ENCODE measurements at regions not wholly inside any gene's neighbourhood (a gene's known extent, or its start where the extent isn't known, plus 50 kb on each side); places are given as distances from the start of the nearest gene placed in this dataset.

DNA sequence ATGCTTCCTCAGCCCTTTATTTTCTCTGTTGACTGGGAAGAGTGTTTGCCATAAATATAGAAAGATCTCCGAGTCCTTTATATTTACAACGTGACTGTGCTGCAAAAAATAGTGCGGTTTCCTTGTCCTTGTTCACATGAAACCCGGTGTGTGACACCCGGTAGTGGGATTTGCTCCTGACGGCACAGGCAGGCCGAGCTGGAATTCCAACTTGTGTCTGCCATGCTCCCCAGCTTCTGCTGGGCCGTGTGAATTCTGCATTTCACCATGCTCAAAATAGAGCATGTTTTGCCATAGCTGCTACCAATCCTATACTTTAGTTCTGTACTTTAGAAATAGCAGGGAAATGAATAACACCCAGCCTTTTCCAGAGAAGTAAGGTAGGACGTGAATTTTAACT, 60.3 kb upstream of the PDE10A start:
- TF ChIP-seq, protein P1, sequence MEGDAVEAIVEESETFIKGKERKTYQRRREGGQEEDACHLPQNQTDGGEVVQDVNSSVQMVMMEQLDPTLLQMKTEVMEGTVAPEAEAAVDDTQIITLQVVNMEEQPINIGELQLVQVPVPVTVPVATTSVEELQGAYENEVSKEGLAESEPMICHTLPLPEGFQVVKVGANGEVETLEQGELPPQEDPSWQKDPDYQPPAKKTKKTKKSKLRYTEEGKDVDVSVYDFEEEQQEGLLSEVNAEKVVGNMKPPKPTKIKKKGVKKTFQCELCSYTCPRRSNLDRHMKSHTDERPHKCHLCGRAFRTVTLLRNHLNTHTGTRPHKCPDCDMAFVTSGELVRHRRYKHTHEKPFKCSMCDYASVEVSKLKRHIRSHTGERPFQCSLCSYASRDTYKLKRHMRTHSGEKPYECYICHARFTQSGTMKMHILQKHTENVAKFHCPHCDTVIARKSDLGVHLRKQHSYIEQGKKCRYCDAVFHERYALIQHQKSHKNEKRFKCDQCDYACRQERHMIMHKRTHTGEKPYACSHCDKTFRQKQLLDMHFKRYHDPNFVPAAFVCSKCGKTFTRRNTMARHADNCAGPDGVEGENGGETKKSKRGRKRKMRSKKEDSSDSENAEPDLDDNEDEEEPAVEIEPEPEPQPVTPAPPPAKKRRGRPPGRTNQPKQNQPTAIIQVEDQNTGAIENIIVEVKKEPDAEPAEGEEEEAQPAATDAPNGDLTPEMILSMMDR (conservative IDR thresholded peaks at IDR 0.05; ENCODE audit: low read length) = no peak
- DNase-seq (ENCODE audit: low read depth) = no peak

DNA sequence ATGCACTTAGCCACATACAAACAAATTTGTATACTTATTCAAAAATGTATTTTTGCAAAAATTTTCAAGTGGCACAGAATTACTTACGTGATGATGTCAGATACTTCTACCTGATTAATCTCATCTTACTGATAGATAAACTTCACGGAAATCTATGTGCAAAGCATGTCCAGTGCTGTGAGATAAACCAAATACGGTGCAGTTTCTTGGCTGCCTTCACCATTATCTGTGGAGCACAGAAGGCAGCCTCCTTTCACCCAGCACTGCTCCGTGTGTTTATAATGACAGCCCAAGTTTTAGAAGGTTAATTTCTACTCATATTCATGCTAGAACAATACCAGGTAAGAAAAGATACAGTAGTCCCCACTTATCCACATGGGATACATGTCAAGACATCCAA, 59.0 kb upstream of the PDE10A start:
- DNase-seq (ENCODE audit: low read depth) = no peak
- TF ChIP-seq, protein P1 (conservative IDR thresholded peaks at IDR 0.05; ENCODE audit: low read length) = no peak
- no peak overlapping the region for H3K4me3 ChIP-seq (ENCODE audit: low read length)

More for the DNA sequence above, 60.3 kb upstream of the PDE10A start:
- H3K4me3 ChIP-seq (ENCODE audit: low read length) = no peak overlapping the region

DNA sequence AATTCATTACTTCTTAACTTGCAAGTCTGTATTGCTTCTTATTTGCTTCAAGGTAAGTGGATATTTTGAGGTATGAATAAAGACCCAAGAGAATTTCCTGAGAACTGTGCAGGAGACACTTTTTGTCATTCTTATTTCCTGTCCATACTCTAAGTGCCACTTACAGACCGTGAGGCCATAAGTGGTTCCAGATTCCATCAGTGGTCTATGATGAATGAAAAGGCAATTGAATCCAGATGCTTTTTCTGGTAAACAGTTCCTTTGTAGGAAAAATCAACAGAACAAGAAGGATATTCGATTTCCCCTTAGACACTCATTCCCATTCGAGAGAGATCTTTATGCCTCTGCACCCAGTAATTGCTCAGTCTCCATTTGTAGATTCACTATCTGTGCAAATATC, 58.3 kb upstream of the PDE10A start:
- peak; percentile 9 for DNase-seq (ENCODE audit: low read depth)
- TF ChIP-seq, protein P1 (conservative IDR thresholded peaks at IDR 0.05; ENCODE audit: low read length) = no peak

DNA sequence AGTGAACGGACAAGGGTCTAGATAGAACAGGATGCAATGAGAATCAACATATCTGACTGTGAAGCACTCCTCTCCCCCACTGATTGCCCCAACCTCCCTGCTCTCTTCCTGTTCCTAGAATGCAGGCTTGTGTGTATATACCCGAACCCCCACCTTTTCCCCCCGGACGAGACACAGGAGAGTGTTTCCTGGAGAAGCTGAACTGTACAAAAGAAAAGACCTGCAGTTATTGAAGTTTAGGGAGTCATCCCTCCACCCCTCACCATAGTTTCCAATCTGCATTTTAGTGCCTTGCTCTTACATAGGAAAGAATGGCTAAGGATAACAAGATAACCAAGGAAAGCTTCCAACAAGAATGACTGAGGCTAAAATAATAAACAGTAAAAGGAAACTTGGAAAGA, 55.5 kb upstream of the PDE10A start:
- TF ChIP-seq, protein P1 (conservative IDR thresholded peaks at IDR 0.05; ENCODE audit: low read length) = no peak
- no peak for DNase-seq (ENCODE audit: low read depth)

More for the DNA sequence above, 58.3 kb upstream of the PDE10A start:
- H3K4me3 ChIP-seq (ENCODE audit: low read length) = no peak overlapping the region

DNA sequence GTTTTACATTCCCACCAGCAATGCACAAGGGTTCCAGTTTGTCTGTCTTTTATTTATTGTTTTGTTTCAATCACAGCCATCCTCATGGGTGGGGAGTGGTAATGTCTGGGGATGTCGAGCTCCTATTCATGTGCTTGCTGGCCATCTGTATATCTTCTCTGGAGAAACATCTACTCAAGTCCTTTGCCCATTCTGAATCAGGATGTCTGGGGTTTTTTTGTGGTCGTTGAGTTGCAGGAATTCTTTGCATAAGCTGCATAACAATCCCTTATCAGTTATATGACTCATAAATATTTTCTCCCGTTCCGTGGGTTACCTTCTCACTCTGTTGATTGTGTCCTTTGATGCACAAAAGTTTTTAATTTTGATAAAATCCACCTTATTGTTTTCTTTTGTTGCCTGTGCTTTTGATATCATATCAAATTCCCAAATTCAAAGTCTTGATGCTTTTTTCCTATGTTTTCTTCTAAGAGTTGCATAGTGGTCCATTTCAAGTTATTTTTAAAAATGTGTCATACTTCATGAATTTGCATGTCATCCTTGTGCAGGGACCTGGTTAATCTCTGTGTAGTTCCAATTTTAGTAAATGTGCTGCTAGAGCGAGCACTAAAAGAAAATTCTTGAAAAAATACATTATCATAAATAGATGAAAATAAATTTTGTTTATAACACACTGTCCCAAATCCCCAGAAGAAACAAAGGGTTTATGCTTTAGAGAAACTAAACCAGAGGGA, 54.9 kb upstream of the PDE10A start:
- no peak overlapping the region for H3K4me3 ChIP-seq (ENCODE audit: low read length)
- no peak for DNase-seq (ENCODE audit: low read depth)
- TF ChIP-seq, protein P1 (conservative IDR thresholded peaks at IDR 0.05; ENCODE audit: low read length) = no peak

More for the DNA sequence above, 55.5 kb upstream of the PDE10A start:
- H3K4me3 ChIP-seq (ENCODE audit: low read length) = no peak overlapping the region

DNA sequence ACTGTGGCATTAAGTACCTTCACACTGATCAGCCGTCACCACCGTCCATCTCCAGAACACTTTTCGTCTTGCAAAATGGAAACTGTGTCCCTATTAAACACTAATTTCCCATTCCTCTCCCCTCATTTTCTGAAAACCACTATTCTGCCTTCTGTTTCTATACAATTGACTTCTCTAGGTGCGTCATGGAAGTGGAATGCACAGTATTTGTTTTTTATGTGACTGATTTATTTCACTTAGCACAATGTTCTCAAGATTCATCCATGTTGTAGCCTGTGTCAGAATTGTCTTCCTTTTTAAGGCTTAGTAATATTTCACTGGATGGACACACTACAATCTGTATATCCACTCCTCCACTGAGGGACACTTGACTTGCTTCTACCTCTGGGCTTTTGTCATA, 53.8 kb upstream of the PDE10A start:
- TF ChIP-seq, protein P1 (conservative IDR thresholded peaks at IDR 0.05; ENCODE audit: low read length) = no peak
- DNase-seq (ENCODE audit: low read depth) = no peak

DNA sequence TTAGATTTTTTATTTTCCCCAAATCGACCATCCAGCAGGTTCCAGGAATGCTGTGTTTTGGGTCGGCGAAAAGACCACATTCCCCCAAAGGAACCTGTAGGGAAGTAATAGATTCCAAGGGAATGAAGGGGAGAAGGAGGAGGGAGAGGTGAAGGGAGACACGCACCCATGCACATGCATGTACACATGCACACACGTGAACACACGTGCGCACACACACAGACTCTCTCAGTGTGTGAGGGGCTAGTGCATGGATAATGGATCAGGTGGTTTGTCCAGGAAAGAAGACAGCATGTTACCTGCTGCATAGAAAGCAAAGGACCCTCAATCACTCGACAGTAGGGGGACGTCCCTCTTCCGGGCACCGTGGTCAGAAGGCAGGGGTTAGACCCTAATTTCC, 52.4 kb upstream of the PDE10A start:
- TF ChIP-seq, protein P1 (conservative IDR thresholded peaks at IDR 0.05; ENCODE audit: low read length) = no peak
- no peak for DNase-seq (ENCODE audit: low read depth)
- no peak overlapping the region for H3K4me3 ChIP-seq (ENCODE audit: low read length)

More for the DNA sequence above, 53.8 kb upstream of the PDE10A start:
- H3K4me3 ChIP-seq (ENCODE audit: low read length) = no peak overlapping the region

Data from AG10803 (cell line).